ENCODE measurements at regions not wholly inside any gene's neighbourhood (a gene's known extent, or its start where the extent isn't known, plus 50 kb on each side); places are given as distances from the start of the nearest gene placed in this dataset.

DNA sequence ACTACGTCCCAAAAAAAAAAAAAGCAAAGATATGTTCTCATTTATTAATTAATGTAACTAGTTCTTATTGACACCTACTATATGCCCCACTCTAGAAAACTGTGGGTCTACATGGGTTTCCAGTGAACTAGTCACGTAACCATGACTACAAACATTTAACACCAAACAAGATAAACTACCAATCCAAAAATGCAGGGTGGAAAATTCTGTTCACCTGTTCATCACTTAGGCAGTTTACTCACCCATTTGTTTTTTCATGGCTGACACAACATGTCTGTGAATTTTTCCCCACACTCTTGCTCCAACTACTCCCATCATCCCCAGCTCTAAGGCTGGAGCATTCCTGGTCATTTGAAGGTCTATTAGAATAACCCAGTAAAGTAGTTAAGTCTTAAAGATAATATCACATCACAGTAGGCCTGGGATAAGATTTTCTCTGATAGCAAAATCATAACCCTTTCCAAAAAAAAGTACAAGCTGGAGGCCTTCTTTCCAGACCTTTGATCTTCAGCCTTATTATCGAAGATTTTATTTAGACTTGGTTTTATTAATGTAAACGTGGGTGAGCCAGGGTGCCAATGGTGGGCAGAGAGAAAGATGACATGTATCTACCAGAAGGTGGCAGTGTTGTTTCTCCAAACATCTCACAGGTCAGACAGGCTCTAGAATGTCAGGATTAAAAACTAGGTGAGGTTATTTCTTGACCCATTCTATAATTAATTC, 61.6 kb upstream of the DAAM1 start (continued):
- TF ChIP-seq, protein P1, sequence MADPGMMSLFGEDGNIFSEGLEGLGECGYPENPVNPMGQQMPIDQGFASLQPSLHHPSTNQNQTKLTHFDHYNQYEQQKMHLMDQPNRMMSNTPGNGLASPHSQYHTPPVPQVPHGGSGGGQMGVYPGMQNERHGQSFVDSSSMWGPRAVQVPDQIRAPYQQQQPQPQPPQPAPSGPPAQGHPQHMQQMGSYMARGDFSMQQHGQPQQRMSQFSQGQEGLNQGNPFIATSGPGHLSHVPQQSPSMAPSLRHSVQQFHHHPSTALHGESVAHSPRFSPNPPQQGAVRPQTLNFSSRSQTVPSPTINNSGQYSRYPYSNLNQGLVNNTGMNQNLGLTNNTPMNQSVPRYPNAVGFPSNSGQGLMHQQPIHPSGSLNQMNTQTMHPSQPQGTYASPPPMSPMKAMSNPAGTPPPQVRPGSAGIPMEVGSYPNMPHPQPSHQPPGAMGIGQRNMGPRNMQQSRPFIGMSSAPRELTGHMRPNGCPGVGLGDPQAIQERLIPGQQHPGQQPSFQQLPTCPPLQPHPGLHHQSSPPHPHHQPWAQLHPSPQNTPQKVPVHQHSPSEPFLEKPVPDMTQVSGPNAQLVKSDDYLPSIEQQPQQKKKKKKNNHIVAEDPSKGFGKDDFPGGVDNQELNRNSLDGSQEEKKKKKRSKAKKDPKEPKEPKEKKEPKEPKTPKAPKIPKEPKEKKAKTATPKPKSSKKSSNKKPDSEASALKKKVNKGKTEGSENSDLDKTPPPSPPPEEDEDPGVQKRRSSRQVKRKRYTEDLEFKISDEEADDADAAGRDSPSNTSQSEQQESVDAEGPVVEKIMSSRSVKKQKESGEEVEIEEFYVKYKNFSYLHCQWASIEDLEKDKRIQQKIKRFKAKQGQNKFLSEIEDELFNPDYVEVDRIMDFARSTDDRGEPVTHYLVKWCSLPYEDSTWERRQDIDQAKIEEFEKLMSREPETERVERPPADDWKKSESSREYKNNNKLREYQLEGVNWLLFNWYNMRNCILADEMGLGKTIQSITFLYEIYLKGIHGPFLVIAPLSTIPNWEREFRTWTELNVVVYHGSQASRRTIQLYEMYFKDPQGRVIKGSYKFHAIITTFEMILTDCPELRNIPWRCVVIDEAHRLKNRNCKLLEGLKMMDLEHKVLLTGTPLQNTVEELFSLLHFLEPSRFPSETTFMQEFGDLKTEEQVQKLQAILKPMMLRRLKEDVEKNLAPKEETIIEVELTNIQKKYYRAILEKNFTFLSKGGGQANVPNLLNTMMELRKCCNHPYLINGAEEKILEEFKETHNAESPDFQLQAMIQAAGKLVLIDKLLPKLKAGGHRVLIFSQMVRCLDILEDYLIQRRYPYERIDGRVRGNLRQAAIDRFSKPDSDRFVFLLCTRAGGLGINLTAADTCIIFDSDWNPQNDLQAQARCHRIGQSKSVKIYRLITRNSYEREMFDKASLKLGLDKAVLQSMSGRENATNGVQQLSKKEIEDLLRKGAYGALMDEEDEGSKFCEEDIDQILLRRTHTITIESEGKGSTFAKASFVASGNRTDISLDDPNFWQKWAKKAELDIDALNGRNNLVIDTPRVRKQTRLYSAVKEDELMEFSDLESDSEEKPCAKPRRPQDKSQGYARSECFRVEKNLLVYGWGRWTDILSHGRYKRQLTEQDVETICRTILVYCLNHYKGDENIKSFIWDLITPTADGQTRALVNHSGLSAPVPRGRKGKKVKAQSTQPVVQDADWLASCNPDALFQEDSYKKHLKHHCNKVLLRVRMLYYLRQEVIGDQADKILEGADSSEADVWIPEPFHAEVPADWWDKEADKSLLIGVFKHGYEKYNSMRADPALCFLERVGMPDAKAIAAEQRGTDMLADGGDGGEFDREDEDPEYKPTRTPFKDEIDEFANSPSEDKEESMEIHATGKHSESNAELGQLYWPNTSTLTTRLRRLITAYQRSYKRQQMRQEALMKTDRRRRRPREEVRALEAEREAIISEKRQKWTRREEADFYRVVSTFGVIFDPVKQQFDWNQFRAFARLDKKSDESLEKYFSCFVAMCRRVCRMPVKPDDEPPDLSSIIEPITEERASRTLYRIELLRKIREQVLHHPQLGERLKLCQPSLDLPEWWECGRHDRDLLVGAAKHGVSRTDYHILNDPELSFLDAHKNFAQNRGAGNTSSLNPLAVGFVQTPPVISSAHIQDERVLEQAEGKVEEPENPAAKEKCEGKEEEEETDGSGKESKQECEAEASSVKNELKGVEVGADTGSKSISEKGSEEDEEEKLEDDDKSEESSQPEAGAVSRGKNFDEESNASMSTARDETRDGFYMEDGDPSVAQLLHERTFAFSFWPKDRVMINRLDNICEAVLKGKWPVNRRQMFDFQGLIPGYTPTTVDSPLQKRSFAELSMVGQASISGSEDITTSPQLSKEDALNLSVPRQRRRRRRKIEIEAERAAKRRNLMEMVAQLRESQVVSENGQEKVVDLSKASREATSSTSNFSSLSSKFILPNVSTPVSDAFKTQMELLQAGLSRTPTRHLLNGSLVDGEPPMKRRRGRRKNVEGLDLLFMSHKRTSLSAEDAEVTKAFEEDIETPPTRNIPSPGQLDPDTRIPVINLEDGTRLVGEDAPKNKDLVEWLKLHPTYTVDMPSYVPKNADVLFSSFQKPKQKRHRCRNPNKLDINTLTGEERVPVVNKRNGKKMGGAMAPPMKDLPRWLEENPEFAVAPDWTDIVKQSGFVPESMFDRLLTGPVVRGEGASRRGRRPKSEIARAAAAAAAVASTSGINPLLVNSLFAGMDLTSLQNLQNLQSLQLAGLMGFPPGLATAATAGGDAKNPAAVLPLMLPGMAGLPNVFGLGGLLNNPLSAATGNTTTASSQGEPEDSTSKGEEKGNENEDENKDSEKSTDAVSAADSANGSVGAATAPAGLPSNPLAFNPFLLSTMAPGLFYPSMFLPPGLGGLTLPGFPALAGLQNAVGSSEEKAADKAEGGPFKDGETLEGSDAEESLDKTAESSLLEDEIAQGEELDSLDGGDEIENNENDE (IDR thresholded peaks at IDR 0.05; ENCODE audit: insufficient replicate concordance, low read length): no peak
